ENCODE measurements at regions not wholly inside any gene's neighbourhood (a gene's known extent, or its start where the extent isn't known, plus 50 kb on each side); places are given as distances from the start of the nearest gene placed in this dataset.

- no peak for TF ChIP-seq POLR2A (IDR thresholded peaks at IDR 0.05)
- no peak for TF ChIP-seq CTCF (IDR thresholded peaks at IDR 0.05)
- no peak for TF ChIP-seq POLR2AphosphoS5 (IDR thresholded peaks at IDR 0.05)
Observed at GRCh38 chr4:134905061-134905460, 703.5 kb upstream of the PABPC4L start.

Measured in prostate gland (tissue), 2 donors.